Esophagus squamous epithelium (tissue), 5 donors: ENCODE measurements at regions not wholly inside any gene's neighbourhood (a gene's known extent, or its start where the extent isn't known, plus 50 kb on each side); places are given as distances from the start of the nearest gene placed in this dataset.
A peak's percentile ranks its signal among the peaks of the same experiment; 100 is the strongest.

Experiments used
- DNase-seq: peaks from one replicate; lab custom pipeline; 2025; lab: John Stamatoyannopoulos, UW
- H3K27ac ChIP-seq, 4 donors: fragments of 200-600 bp; sonication (generic); one replicate each; pipeline ENCODE4 v1.5.1; 2016 to 2019; ENCODE audit warnings: mild to moderate bottlenecking in 1 of 4
- H3K27me3 ChIP-seq, 4 donors: fragments of 200-600 bp; sonication (generic); 1 replicate in 3 of 4; 2 replicates in 1 of 4; pipeline versions ENCODE4 v1.5.1 to v1.6.0; 2017 to 2021; ENCODE audit warnings: antibody characterized with exemption in 1 of 4
- H3K36me3 ChIP-seq, 3 donors: fragments of 200-600 bp; sonication (generic); one replicate each; pipeline ENCODE4 v1.5.1; 2016 to 2019
- H3K4me1 ChIP-seq, 3 donors: fragments of 200-600 bp; sonication (generic); one replicate each; pipeline ENCODE4 v1.5.1; 2017 to 2019
- H3K4me3 ChIP-seq, 4 donors: fragments of 200-600 bp; sonication (generic); 1 replicate in 3 of 4; 2 replicates in 1 of 4; pipeline ENCODE4 v1.5.1; 2016 to 2019; ENCODE audit warnings: mild to moderate bottlenecking in 2 of 4, moderate library complexity in 1 of 4
- H3K9me3 ChIP-seq, 3 donors: fragments of 200-600 bp; sonication (generic); one replicate each; pipeline ENCODE4 v1.5.1; 2016 to 2019
- POLR2A ChIP-seq, 4 donors: fragments of 450-650 bp; IDR thresholded peaks; one replicate each; pipeline ENCODE4 v1.6.1; 2017; ENCODE audit warnings: antibody characterized with exemption in 4 of 4, mild to moderate bottlenecking in 4 of 4, moderate library complexity in 3 of 4
- WGBS, 2 donors: methylation state at CpG; one replicate each; pipeline ENCODE4 v1.1.5; 2018; 5-methylcytosine and 5-hydroxymethylcytosine counted together
- intact Hi-C: fragments of 100-400 bp; cut with DNase I; formaldehyde crosslinking; loops from one replicate; pipeline ENCODE4 v1.15.0; 2022
- TF ChIP-seq, protein P1 (sequence below), 6 experiments: fragments of 450-650 bp in 4 of 6; fragments of 200-600 bp in 2 of 6; sonication (generic) in 2 of 6; IDR thresholded peaks; one replicate each; pipeline ENCODE4 v1.5.1; 2016 to 2019; ENCODE audit warnings: antibody characterized with exemption in 6 of 6, mild to moderate bottlenecking in 4 of 6, moderate library complexity in 4 of 6
- donor health status: DM: yes; HTN: yes; CAD: no.

DNA sequence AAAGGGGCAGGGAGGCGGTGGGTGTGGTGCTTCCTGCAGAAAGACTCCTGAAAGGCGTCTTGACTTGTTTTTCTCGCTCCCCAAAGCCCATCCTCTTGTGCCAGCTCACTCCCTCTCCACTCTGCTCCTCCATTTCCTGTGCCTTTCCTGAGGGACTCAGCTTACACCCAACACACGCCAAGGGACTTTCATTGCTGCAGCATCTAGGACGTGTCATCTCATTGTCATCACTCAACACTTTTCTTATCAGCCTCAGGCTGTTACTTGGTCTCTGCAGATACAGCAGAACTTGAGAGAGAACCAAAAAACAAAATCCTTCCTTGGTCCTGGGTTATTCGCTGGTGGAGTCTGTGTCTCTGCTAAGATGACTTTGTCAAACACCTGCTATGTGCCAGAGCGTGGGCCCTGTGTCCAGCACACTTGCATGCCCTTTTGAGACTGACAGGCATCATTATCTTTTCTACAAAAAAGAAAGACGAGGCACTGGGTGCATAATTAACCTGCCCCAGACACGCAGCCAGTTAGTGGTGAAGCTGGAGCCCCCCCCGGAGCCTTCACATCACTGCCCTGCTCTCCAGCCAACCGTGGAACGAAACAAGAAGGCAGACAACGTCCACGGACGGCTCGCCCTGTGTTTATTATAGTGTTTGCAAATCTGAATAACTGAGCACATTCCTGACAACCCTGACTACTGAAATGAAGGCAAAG, 261.7 kb upstream of the HDAC4 start:
- Histone ChIP-seq H3K4me3 (no peak overlapping the region), H3K4me1 (peaks cover 7 to 43% (median 19%) of the 10 kb centered on the region in 3 donors), H3K27ac (no peak overlapping the region), H3K36me3 (no peaks in the 10 kb centered on the region), H3K9me3 (no peaks in the 10 kb centered on the region), H3K27me3 (peaks cover 0 to 65% (median 0%) of the 10 kb centered on the region in 4 donors)
- no peak for DNase-seq
- no peak for TF ChIP-seq POLR2A (IDR thresholded peaks at IDR 0.05)
- TF ChIP-seq, protein P1, sequence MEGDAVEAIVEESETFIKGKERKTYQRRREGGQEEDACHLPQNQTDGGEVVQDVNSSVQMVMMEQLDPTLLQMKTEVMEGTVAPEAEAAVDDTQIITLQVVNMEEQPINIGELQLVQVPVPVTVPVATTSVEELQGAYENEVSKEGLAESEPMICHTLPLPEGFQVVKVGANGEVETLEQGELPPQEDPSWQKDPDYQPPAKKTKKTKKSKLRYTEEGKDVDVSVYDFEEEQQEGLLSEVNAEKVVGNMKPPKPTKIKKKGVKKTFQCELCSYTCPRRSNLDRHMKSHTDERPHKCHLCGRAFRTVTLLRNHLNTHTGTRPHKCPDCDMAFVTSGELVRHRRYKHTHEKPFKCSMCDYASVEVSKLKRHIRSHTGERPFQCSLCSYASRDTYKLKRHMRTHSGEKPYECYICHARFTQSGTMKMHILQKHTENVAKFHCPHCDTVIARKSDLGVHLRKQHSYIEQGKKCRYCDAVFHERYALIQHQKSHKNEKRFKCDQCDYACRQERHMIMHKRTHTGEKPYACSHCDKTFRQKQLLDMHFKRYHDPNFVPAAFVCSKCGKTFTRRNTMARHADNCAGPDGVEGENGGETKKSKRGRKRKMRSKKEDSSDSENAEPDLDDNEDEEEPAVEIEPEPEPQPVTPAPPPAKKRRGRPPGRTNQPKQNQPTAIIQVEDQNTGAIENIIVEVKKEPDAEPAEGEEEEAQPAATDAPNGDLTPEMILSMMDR (IDR thresholded peaks at IDR 0.05) = no peak
- 45 to 58% methylated on average over 13 to 16 of the region's 16 CpGs for WGBS, 2 donors
- intact Hi-C loops = no loop called here

DNA sequence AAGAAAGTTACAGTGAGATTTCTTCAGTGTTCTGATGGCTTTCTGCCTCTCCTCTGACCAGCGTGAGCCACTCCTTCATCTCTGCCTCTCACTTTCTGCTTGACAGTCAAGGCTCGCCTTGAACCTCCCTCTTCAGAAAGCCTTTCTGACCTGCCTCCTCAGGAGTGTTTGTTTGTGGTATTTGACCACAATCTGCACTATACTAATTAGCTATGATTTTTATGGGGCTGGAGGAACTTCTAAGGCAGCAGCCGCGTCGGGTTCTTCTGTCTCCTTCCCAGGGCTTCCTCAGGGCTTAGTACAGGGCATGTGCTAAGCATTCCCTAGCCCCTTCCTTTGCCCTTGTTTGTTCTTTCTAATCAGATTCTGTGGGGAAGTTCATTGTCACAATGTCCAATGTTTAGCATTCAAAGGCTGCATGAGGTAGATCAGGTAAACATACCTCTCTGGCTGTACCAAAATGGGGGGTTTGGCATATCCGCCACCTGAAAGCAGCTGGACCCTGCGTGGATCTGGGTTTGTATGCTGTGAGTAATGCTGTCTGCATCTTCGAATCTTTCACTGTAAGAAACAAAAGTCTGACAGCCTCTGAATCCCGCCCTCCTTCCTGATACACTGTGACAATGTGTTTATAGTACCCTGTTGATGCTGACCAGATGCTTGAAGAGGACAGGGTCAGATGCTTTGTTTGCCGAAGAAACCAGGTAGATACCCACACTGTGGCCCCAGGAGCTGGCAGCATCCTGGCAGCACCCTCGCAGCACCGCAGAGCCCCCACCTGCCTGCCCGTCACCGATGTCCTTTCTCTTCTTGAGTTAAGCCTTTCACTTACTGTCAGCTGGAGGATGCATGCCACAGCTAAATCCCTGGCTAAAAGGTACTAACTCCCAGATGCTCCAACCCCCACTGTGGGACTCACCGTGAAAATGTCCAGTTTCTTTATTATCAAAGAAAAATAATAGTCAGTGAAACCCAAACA, 260.8 kb upstream of the HDAC4 start:
- Histone ChIP-seq H3K4me3 (no peak overlapping the region), H3K4me1 (peaks cover 7 to 38% (median 19%) of the 10 kb centered on the region in 3 donors), H3K36me3 (no peaks in the 10 kb centered on the region), H3K9me3 (no peaks in the 10 kb centered on the region), H3K27me3 (peaks cover 0 to 66% (median 0%) of the 10 kb centered on the region in 4 donors), H3K27ac (no peak overlapping the region)
- TF ChIP-seq, protein P1 (IDR thresholded peaks at IDR 0.05) = no peak
- no peak for TF ChIP-seq POLR2A (IDR thresholded peaks at IDR 0.05)
- DNase-seq = no peak
- whole genome bisulfite sequencing, 2 donors = 36 to 40% methylated on average over 13 to 14 of the region's 15 CpGs
- intact Hi-C loops = no loop called here

DNA sequence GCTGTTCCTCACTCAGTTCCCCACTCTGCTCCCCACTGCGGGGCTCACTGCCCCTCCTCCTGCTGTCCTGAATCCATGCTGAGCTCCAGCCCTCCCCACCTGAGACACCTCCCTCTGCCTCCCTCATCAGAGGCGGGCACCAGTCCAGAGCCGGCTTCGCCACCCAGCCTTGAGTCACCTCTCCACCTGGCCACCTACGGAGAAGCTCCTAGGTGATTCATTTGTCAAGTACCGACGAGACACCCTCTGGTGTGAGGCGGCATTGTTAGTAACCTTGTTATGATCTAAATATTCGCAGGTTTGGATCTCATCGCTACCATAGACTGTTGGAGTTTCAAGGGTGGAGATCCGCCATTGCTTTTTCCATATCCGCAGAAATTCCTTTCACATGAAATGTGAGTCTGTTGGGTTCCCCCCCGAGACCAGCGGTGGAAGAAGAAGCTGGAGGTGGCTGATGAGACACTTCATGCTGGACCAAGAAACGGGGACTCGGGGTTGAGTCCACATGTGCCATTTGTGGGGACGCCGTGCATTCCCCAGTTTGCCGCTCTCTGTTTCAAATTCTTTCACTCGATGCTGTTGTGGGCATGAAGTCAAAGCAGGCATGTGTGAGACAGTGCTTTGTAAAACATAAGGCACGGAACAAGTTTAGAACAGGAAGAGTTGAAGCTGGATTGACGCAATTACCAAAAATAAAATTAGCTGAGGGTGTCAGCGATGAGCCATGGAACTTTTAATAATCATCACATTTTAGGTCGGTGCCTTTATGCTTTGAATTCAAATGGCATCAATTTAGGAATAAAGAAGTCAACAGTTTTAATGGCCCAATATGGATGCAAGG, 259.8 kb upstream of the HDAC4 start:
- Histone ChIP-seq H3K9me3 (no peaks in the 10 kb centered on the region), H3K4me3 (no peak overlapping the region), H3K4me1 (peaks cover 7 to 34% (median 19%) of the 10 kb centered on the region in 3 donors), H3K27me3 (peaks cover 0 to 59% (median 0%) of the 10 kb centered on the region in 4 donors), H3K36me3 (no peaks in the 10 kb centered on the region), H3K27ac (peak overlapping the region in 1 of 4 donors; percentile 29)
- TF ChIP-seq, protein P1 (IDR thresholded peaks at IDR 0.05) = peak in 3 of 6 experiments; percentile 22 to 53 (median 28)
- no peak for TF ChIP-seq POLR2A (IDR thresholded peaks at IDR 0.05)
- 47 to 54% methylated on average over 18 to 24 of the region's 24 CpGs for WGBS, 2 donors
- intact Hi-C loops = no loop called here
- DNase-seq = no peak

DNA sequence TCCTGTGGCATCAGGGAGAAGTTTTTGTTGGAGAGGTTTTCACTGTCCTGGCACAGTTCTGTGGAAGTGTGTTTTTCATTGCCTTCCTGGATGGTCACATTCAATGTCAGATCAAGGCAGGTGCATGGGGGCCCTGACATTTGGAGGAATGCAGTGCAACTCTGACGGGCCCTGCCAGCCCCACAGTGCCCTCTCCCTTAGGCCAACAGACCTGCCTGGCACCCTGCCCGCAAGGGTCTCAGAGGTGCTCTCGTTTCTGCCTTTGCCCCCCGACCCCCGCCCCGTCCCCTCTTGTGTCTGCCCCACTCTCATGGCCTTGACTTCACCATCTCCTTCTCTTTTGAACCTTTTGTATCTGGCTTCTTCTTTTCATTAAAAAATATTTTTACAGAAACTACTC, 257.2 kb upstream of the HDAC4 start:
- no peaks in the 10 kb centered on the region for H3K9me3 ChIP-seq
- intact Hi-C loops = no loop called here
- no peak for DNase-seq
- 50 to 79% methylated on average over 1 to 6 of the region's 6 CpGs for WGBS, 2 donors
- H3K4me1 ChIP-seq = peaks cover 7 to 33% (median 19%) of the 10 kb centered on the region in 3 donors
- no peak overlapping the region for H3K4me3 ChIP-seq
- no peaks in the 10 kb centered on the region for H3K36me3 ChIP-seq
- H3K27ac ChIP-seq = no peak overlapping the region
- H3K27me3 ChIP-seq = peaks cover 0 to 43% (median 0%) of the 10 kb centered on the region in 4 donors
- TF ChIP-seq POLR2A (IDR thresholded peaks at IDR 0.05) = no peak
- TF ChIP-seq, protein P1 (IDR thresholded peaks at IDR 0.05) = no peak
